AG09319 (cell line): ENCODE measurements at regions not wholly inside any gene's neighbourhood (a gene's known extent, or its start where the extent isn't known, plus 50 kb on each side); places are given as distances from the start of the nearest gene placed in this dataset.

Experiments
- DNase-seq: peaks from one replicate; pipeline ENCODE4 v3.0.0-alpha.2; 2010; ENCODE audit warnings: low read depth; ENCODE audit errors: extremely low read depth
- CTCF ChIP-seq: IDR thresholded peaks from 2 replicates; pipeline ENCODE4 v1.5.1; 2011; ENCODE audit warnings: low read depth, mild to moderate bottlenecking, inconsistent platforms, low read length, moderate library complexity

- DNase-seq, result no peak
- no peak for TF ChIP-seq CTCF
Measured at GRCh38 chr7:46530081-46530750, 609.1 kb upstream of the IGFBP3 start.

GRCh38 chr7:46527360-46527759 lies 606.3 kb upstream of the IGFBP3 start:
- DNase-seq, result no peak
- no peak for TF ChIP-seq CTCF

GRCh38 chr7:46525876-46526275 lies 604.8 kb upstream of the IGFBP3 start:
- DNase-seq, result no peak
- no peak for TF ChIP-seq CTCF

- TF ChIP-seq CTCF, result no peak
- DNase-seq, result no peak
Measured at GRCh38 chr7:46524350-46524749, 603.3 kb upstream of the IGFBP3 start.

GRCh38 chr7:46522354-46522906 lies 601.4 kb upstream of the IGFBP3 start:
- no peak for TF ChIP-seq CTCF
- no peak for DNase-seq

GRCh38 chr7:46518713-46519112 lies 597.6 kb upstream of the IGFBP3 start:
- no peak for DNase-seq

More at GRCh38 chr7:46518713-46519112, 597.6 kb upstream of the IGFBP3 start:
- no peak for TF ChIP-seq CTCF
